HG03521 (cell line): ENCODE measurements at regions not wholly inside any gene's neighbourhood (a gene's known extent, or its start where the extent isn't known, plus 50 kb on each side); places are given as distances from the start of the nearest gene placed in this dataset.

Source experiments
- ATAC-seq: cut with Tn5 transposase; IDR thresholded peaks from one replicate; pipeline ENCODE4 v1.9.1; 2021; ENCODE audit warnings: mild to moderate bottlenecking, moderate library complexity; ENCODE audit not compliant: unreplicated experiment

DNA sequence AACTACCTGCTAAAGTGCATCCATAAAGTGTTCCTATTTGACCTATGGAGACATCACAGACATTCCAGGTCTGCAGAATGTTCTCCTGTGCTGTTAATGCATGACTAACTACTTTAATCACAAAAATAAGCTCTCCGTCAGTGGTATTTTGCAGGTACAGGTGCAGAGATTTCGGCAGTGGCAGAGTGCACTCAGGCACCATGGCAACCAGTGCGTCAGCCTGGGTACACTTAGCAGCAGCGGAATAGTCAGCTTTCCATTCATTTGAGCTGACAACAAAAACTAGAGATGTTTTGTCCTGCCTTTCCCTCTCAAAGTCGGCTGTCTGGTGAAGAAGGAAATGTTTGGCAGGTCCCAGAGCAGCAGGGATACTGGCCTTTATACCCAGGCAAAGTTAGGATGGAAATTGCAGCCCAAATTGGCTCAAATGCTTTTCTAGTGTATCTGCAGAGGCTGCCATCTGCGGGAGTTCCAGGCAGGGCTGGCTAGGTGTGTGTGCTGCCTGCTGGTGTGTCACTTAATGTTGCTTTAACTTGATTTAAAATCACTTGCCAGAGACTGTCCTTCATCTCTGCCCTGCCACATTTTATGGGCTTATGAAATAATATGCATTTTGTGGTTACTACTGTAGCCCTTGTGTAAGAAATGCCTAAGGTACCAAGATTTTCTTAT lies 195.8 kb downstream of the RAP2A start:
- ATAC-seq, result no peak

DNA sequence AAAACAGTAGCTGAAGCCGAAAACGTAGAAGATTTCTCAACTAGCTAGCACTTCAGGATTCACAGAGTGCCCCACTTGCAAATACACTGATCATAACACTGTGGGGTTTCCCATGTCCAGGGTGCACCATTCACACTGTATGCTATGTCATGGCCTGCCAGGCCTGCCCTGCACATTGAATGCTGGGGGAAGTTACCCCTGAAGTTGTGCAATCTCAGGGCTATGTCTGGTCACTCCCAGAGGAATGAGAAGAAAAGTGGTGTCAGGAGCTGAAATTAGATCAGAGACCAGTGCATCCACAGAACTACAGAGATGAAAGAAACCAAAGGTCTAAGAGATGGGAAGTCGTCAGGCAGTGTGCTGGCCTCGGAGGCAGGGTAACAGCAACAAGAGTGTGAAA lies 196.8 kb downstream of the RAP2A start:
- no peak for ATAC-seq

DNA sequence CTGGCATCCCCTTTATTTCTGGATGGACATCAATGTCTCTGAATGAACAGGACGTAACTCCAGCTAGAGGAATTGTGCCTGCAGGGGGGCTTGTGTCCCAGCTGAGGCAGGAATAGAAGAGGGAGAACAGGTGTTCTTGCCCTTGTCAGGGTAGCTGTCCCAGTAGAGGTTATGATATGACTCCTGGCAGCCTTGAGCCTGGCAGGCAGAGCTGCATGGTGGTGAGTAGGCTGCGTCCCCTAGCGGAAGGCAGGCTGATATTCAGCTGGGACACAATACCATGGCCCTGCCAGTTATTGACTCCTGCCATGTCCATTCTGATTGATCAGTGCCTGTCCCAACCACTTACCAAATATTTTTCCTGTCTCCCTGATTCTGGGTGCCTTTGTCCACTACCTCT lies 197.2 kb downstream of the RAP2A start:
- peak; percentile 70 for ATAC-seq

DNA sequence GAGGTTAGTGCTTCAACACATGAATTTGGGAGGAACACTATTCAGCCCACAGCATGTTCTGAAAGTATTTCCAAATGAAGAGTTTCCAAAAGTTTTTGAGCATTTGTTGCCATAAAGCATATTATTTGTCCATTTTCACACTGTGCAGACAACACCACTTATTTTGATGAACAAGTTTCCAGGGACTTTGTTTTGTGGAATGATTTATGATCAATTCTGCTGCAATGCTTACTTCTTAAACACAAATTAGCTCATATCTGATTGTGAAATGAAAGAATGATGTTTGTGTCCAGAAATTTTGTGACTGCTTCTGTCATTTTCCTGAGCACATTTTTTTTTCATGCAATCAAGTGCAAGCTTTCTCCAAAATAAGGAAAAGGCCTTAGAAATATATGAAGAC lies 205.3 kb downstream of the RAP2A start:
- ATAC-seq, result no peak

DNA sequence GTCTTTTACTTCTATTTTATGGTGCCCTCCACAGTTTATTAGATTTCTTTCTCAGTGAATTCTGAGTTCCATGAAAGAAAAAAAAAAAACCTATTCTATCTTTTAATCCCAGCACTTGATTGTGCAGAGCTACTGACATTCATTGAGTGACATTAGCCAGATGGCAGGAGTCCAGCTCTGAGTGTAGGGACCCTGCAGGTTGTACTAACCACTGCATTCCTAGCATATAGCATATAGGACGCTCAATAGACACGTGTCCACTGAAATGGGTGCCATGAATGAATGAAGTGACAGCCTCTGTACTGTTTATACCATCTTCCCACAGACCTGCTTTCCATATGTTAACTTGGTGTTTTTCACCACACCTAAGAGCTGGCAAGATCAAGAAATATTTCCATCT lies 206.3 kb downstream of the RAP2A start:
- no peak for ATAC-seq

DNA sequence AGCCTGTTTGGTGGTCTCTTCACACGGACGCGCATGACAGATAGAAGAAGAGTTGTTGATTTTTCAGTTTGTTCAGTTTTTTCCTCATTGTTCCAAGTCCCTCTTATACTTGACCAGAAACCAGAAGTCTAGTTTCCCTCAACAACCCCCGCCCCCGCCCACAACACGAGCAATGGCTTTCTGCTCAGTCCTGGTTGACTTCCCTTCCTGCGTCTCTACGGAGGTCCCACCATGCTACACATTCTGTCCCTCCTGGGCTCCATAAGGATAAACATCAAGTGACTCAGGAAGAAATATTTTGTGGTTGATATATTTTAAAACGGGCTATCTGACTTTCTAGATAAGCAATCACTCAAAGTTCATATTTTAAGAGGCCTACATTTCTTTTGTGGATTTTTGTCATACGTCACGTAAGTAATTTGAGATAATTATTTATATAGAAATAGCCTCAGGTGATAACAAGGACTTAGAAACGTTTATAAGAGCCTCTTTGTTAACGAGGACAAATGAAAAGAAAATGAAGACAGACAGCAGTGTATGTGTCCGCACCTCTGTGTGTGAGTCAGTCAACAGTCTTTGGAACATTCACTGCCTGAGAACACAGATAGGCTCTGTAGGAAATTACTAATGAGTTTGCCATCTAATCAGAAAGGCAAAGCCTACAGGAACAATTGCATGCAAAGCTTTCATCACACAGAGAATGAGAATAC lies 214.4 kb downstream of the RAP2A start:
- no peak for ATAC-seq

DNA sequence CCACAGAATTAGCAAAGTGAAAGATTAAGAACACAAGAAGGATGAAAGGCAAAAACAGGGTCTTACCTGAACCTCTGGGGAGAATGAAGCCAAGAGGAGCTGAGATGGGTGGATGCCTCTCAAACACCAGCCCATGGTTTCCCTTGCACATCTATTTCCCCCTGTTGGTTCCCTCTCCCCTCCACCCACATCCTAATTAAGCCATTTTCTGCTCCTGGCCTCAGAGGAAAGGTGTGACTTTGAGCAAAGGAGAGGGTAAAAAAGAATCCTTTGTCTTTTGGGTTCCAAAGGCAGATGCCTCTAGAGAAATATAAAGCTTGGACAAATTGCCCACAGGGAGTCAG lies 214.9 kb downstream of the RAP2A start:
- ATAC-seq, result no peak

DNA sequence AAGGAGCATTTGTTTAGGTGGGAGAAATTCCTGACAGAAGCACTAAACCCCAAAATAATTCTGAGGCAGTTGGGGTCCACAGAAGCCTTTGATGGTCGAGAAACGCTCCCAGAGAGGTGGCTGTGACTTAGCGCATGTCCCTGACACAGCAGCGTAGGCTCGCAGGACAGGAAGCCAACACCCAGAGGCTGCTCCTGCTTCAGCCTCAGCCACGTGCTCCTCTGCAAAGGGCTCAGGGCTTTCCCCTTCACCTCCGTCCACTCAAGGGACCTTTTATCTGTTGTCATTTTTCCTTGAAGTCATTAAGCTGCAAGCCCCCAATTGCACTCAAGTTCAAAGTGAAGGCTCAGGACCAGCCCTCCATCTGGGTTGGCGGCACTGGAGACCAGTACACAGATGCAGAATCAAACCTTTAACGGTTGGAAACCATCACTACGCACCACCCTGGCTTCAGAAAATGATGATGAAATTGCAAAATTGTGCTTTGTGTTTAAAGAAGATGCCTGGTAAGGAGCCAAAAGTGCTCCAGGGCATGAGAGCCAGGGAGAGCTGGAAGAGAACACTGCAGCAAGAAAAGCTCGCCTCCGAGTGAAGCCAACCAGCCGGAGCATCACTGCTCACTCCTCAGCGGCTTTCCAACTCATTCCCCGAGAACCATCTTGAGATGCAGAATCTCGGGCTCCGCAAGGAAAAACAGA lies 219.6 kb downstream of the RAP2A start:
- ATAC-seq, result no peak

DNA sequence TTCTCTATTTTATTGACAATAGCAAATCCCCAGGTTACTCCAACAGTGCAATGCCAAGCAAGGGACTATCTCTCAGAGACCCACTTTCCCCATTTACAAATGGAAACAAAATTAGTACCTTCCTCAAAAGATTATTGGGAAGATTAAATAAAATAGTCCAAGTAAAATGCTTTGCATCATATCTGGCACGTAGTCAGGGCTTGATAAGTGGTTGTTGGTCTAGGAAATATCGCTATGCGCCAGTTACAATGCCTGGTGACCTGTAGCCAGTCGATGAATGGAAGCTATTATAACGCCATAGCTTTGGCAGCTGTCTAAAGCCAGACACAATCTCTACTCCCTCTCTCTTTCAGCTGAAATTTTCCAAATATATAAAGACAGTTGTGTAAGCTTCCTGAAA lies 220.3 kb downstream of the RAP2A start:
- no peak for ATAC-seq

DNA sequence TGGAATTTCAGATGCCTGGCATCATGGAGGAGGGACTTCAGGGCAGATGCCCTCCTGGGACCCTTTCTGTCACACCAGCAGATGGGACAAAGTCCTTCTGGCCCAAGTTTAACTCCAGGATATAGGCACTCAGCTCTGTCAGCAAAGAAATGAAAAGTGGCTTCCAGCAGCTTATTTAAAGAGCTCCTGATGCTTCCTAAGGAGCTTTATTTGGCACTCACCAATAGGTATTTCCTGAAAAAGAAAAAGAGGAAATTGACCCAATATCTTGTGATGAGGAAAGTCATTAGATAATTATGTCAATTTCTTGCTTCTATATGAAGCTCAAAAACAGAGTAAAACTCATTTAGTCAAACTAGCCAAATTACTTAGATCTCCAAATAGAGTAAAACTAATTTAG lies 224.6 kb downstream of the RAP2A start:
- ATAC-seq, result no peak

DNA sequence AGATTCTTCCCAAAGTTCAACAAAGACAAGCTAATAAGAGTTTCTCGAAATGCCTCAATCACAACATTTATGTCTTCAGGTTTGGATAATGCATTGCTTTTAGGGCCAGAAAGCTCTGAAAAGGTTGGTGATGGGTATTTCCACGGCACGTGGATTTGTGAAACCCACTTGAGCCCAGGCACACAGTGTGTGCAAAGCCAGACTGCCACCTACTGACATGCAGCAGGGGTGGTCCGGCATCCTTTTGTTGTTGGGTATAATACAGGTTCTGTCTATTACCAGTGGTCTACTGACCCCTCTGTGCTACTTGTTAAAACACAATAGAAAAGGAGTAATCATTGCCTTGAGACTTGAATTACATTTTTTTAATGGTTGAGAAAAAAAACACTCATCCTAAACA lies 225.6 kb downstream of the RAP2A start:
- ATAC-seq, result no peak

DNA sequence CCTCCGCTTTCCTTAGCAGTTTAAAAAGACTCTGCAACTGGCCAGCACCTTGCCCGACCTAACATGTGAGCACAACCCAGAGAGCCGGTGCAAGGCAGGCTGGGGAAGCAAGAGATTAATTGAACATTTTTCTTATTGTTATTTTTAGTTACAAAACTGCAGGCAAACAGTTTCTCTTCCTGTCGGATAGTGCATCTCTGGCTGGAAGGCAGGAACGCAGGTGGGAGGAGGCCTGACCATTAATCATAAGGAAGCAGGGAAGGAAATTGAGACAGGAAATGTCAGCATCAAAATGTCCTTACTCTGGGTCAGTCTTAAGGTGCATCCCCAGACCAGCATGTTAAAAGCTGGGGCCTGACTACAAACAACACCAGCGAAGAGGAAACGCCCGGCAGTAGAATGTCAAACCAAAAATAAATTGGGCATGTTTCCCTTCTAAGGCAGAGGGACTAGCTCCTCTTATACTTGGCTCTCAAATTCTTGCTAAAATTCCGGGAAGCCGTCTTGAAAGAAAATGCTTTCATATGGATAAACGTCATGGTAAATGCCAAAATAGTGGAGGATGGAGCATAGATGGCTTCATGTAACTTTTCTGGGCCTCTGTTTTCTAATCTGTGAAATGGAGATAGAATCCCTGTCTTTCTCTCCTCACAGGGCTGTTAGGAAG lies 226.8 kb downstream of the RAP2A start:
- no peak for ATAC-seq

DNA sequence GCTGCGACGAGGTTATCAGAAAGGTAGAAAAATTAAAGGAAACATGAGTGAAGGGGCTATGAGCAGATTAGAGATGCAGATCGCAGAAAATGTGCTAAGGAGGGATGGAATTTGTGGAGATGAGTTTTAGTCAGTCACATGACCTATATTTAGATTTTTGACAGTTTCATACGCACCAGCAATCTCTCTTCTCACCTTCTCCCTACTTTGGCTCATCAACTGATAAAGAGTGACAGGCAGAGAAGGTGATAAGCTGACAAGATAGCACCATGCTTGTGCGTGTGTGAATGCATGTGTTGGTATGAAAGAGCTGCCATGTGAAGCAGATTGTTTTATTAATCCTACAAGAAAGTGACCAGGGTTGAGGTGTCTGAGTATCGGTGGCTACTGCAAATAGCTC lies 252.6 kb downstream of the RAP2A start:
- no peak for ATAC-seq

DNA sequence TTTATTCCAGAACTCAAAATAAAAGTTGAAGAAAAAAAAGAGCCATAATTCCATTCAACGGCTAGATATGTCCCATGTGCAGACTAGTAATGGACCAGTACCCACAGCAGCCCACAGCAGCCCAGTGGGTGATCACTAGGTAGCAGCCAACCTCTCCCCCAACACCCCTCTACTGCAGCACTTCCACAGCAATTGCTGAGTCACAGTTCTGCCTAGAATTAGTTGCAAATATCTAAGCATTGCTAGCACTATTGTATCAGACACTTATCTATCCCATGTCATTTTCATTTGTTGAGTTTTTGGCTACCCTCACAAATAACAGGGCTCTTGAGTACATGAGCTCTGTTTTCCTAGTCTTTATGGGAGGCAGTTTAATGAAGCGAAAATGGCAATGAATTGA lies 258.7 kb downstream of the RAP2A start:
- ATAC-seq, result no peak

DNA sequence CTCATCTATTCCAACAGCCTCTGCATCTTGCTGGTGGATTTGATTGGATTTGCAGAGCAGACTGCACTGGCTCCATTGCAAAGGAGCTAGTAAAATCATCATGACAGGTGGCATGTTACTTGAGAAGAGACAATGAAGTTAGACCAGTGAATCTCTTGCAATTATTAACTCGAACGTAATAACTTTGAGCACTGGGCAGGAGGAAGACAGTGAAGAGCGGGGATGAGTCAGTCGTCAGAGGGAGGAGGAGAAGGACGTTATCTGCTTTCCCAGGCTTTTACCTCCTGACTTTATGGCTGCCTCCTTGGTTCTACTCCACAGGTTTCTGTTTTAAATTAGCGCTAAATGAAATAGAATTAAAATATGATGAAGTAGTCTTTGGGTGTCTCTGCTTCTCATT lies 257.8 kb upstream of the IPO5 start:
- ATAC-seq, result no peak

DNA sequence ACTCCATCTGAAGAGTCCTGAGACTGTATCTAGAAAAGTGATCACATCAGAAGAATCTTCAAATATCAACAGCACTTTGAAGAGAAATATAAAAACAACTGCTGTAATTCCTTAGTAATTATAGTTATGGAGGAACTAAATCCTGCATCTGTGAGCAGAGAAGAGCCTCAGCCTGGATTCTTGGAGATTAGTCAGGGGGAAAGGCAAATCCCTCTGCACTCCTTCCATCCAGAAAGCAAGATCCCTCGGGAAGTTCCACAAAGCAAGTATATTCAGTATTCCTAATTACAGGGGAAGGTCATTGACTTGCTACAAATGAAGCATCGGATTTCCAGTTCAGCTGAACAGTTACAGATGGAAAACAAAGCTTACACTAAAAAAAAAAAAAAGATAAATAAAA lies 256.6 kb upstream of the IPO5 start:
- no peak for ATAC-seq

DNA sequence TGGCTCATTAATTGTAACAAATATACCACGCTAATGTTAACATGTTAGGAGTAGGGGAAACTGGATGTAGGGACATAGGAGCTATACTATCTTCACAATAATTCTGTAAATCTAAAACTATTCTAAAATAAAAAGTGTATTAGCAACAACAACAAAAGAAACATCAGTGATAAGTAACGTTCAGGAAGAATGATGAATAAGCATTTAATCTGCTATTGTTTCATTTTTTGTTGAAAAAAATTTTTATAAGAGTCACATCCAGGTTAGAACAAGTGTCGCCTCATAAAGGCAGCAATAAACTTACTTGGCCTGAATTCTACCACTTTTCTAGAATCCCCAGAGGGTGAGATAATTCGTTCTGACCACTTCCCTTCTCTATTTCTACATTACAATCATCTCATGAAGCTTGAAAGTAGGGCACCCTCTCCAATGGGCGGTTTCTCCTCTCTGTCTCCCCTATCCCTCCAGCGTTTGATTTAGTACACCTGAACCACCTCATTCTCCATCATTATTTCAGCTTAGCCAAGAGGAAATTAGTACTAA lies 253.1 kb upstream of the IPO5 start:
- no peak for ATAC-seq

DNA sequence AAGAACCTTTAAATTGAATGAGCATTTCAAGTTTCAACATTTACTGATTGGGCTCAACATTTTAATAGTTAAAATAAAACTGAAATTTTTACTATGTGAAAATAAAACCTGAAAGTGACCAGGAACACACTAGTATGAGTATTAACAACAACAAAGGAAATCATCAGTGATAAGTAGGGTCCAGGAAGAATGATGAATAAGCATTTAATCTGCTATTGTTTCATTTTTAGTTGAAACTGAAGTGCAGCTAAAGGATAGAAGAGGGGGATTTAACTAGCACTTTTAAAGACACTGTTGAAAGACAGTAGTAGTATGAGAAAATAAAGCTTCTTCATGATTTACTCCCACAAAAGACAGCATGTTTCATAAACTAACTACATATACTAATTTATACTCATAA lies 250.9 kb upstream of the IPO5 start:
- no peak for ATAC-seq

DNA sequence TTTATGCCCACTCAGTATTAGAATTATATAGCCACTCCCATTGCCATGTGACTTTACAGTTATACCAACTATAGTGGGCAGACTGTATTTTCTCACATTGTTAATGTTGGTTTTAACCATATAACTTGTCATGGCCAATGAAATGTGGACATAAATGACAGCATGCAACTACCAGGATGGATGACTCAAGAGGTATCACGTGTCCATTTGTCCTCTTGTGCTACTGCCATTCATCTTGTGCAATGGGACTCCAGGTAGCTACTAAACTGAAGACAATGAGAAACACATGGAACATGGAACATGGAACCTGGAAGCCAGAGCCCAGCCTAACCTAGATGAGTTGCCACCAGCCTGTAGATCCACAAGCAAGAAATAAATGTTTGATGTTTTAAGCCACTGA lies 242.7 kb upstream of the IPO5 start:
- no peak for ATAC-seq

DNA sequence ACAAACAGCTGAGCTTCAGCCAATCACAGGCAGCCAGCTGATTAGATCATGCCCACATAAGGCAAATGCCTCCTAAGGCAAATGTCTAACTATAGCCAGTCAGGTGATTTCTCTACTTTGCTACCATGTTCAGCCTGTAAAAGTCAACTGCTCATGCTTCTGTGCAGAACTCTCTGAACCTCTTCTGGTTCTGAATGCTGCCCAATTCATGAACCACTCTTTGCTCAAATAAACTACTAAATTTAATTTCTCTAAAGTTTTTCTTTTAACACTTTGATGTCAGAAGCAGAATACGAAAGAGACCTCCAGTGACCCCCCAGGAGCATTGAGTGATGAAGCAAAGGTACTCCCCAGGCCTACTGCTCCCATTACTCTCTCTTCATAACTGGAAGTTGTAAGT lies 240.7 kb upstream of the IPO5 start:
- ATAC-seq, result no peak

DNA sequence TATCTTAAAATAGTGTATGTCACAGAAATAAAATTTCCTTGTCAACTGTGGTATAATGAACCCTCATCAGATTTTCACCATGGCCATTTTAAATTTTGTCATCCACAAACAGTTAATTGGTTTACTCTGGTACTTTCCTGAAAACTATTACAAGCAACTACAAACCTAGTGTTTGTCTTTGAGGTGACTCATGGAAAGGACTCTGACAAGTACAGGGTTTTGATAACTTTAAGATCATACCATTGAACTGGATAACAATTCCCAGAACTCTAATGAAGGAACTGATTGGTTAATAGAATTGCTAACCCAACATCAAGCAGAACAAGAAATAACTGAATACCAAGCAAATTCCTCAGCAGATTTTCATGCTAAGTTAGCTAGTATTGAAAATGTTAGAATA lies 237.7 kb upstream of the IPO5 start:
- ATAC-seq, result no peak

DNA sequence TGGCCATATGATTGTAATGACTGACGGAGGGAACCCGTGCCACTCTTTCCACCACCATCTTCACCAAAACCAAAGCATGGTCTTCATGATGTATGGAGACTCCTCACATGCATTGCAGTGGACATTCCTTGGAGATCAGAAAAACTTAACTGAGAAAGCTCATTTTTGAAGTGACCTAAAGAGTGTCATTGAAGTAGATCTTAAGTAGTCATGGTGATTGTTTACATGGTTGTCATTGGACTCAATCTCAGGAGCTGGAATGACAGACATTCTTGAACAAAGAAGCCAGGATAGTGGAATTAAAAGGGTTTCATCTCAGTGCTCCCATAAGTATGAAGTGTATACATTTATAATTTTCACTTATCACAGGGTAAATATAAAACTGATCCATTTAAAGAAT lies 236.7 kb upstream of the IPO5 start:
- no peak for ATAC-seq
